HepG2 (cell line): ENCODE measurements at regions not wholly inside any gene's neighbourhood (a gene's known extent, or its start where the extent isn't known, plus 50 kb on each side); places are given as distances from the start of the nearest gene placed in this dataset.

Source experiments
- BCL3 ChIP-seq: sonication (generic); formaldehyde crosslinking; IDR thresholded peaks from 2 replicates; pipeline ENCODE4 v1.5.1; 2020; ENCODE audit warnings: mild to moderate bottlenecking, missing genetic modification reagents, moderate library complexity
- BRCA1 ChIP-seq: sonication (generic); formaldehyde crosslinking; IDR thresholded peaks from 2 replicates; pipeline ENCODE4 v1.4.0; 2020; ENCODE audit warnings: missing genetic modification reagents
- FOXA3 ChIP-seq: IDR thresholded peaks from 2 replicates; pipeline ENCODE4 v1.6.1; 2016; ENCODE audit warnings: missing genetic modification reagents, missing compliant biosample characterization
- ISX ChIP-seq: sonication (generic); formaldehyde crosslinking; conservative IDR thresholded peaks from 2 replicates; pipeline ENCODE4 v1.5.0; 2020; ENCODE audit warnings: missing genetic modification reagents
- KIAA2018 ChIP-seq: sonication (generic); formaldehyde crosslinking; IDR thresholded peaks from 2 replicates; pipeline ENCODE4 v1.5.0; 2020; ENCODE audit warnings: mild to moderate bottlenecking, missing genetic modification reagents, borderline replicate concordance
- MBD4 ChIP-seq: IDR thresholded peaks from 2 replicates; pipeline ENCODE4 v1.6.1; 2012; ENCODE audit warnings: low read length, inconsistent platforms, borderline replicate concordance
- MBNL3 ChIP-seq: fragments of 250-450 bp; sonication (Bioruptor Pico); conservative IDR thresholded peaks from 2 replicates; pipeline ENCODE4 v1.8.0; 2022; ENCODE audit warnings: mild to moderate bottlenecking, inconsistent platforms
- MYPOP ChIP-seq: sonication (generic); formaldehyde crosslinking; IDR thresholded peaks from 2 replicates; pipeline ENCODE4 v1.8.1; 2023; ENCODE audit warnings: mild to moderate bottlenecking, moderate library complexity, missing genetic modification reagents
- MZF1 ChIP-seq: sonication (generic); formaldehyde crosslinking; IDR thresholded peaks from 2 replicates; pipeline ENCODE4 v1.8.1; 2023; ENCODE audit warnings: mild to moderate bottlenecking, missing genetic modification reagents, borderline replicate concordance
- NR2C2 ChIP-seq: sonication (generic); formaldehyde crosslinking; IDR thresholded peaks from 2 replicates; pipeline ENCODE4 v1.4.0; 2020; ENCODE audit warnings: missing genetic modification reagents, mild to moderate bottlenecking, moderate library complexity, borderline replicate concordance
- PAWR ChIP-seq: sonication (generic); formaldehyde crosslinking; IDR thresholded peaks from 2 replicates; pipeline ENCODE4 v1.4.0; 2020; ENCODE audit warnings: missing genetic modification reagents, mild to moderate bottlenecking, borderline replicate concordance
- RBM22 ChIP-seq: fragments of 200-400 bp; formaldehyde crosslinking; optimal IDR thresholded peaks from 2 replicates; pipeline ENCODE3; 2017; ENCODE audit warnings: mild to moderate bottlenecking, low read length, moderate library complexity
- REST ChIP-seq, 2 experiments: IDR thresholded peaks; 2 replicates each; pipeline ENCODE4 v1.6.1; 2011 to 2012; ENCODE audit warnings: low read length in 2 of 2, borderline replicate concordance in 1 of 2, low read depth in 1 of 2, mild to moderate bottlenecking in 1 of 2, moderate library complexity in 1 of 2
- RFXANK ChIP-seq: IDR thresholded peaks from 2 replicates; pipeline ENCODE4 v1.6.1; 2016
- RXRA ChIP-seq: sonication (generic); formaldehyde crosslinking; IDR thresholded peaks from 2 replicates; pipeline ENCODE4 v1.5.1; 2020; ENCODE audit warnings: missing genetic modification reagents
- ZNF451 ChIP-seq: sonication (generic); formaldehyde crosslinking; IDR thresholded peaks from 2 replicates; pipeline ENCODE4 v1.5.0; 2020; ENCODE audit warnings: mild to moderate bottlenecking, missing genetic modification reagents
- ZNF557 ChIP-seq: sonication (generic); formaldehyde crosslinking; IDR thresholded peaks from 2 replicates; pipeline ENCODE4 v1.4.0; 2020; ENCODE audit warnings: missing genetic modification reagents
- ZNF652 ChIP-seq: IDR thresholded peaks from 2 replicates; pipeline ENCODE4 v1.6.1; 2016; ENCODE audit warnings: low read depth, borderline replicate concordance

GRCh38 chr2:210915912-210916311 lies 359.5 kb downstream of the CPS1 start (continued):
- TF ChIP-seq BCL3 (no peak), RXRA (CRISPR knock-in tag) (no peak), MZF1 (CRISPR knock-in tag) (no peak), PAWR (no peak), ZNF557 (no peak), BRCA1 (CRISPR knock-in tag) (no peak), MBD4 (no peak), RBM22 (no peak), MBNL3 (CRISPR knock-in tag) (no peak), ISX (CRISPR knock-in tag) (no peak), REST (IDR thresholded peaks at IDR 0.05; ENCODE audit: borderline replicate concordance in 1 of 2, low read depth in 1 of 2, low read length in 2 of 2) (no peak), NR2C2 (CRISPR knock-in tag) (no peak), ZNF451 (CRISPR knock-in tag) (no peak), KIAA2018 (CRISPR knock-in tag) (no peak), ZNF652 (no peak), RFXANK (CRISPR knock-in tag) (no peak), MYPOP (CRISPR knock-in tag) (no peak), FOXA3 (peak; percentile 66)
